BLaER1 treated with 17β-estradiol and CSF1 and Interleukin-3, amounts not matched to agents 10 nM and 100 nM (cell line): ENCODE measurements at regions not wholly inside any gene's neighbourhood (a gene's known extent, or its start where the extent isn't known, plus 50 kb on each side); places are given as distances from the start of the nearest gene placed in this dataset.

Experiments used
- H3K27ac ChIP-seq, 11 experiments: shearing (Covaris generic); formaldehyde crosslinking; 2 replicates each; pipeline ENCODE4 v1.8.1; 2022
- H3K27me3 ChIP-seq, 11 experiments: shearing (Covaris generic); formaldehyde crosslinking; 2 replicates each; pipeline ENCODE4 v1.8.1; 2022
- H3K36me3 ChIP-seq, 11 experiments: shearing (Covaris generic); formaldehyde crosslinking; 2 replicates each; pipeline ENCODE4 v1.8.1; 2022
- H3K4me1 ChIP-seq, 10 experiments: shearing (Covaris generic); formaldehyde crosslinking; 2 replicates each; pipeline ENCODE4 v1.8.1; 2022
- H3K4me2 ChIP-seq, 11 experiments: shearing (Covaris generic); formaldehyde crosslinking; 2 replicates each; pipeline ENCODE4 v1.8.1; 2022
- H3K4me3 ChIP-seq, 10 experiments: shearing (Covaris generic); formaldehyde crosslinking; 2 replicates each; pipeline ENCODE4 v1.8.1; 2022
- H3K9ac ChIP-seq, 11 experiments: shearing (Covaris generic); formaldehyde crosslinking; 2 replicates each; pipeline ENCODE4 v1.8.1; 2022
- H3K9me3 ChIP-seq, 11 experiments: shearing (Covaris generic); formaldehyde crosslinking; replicated peaks in 1 of 11; 2 replicates each; pipeline ENCODE4 v1.8.1; 2022
- H4K20me1 ChIP-seq, 11 experiments: shearing (Covaris generic); formaldehyde crosslinking; 2 replicates each; pipeline ENCODE4 v1.8.1; 2022
- Cebpa-rat ChIP-seq, 11 experiments: shearing (Covaris generic); IDR thresholded peaks; 2 replicates each; pipeline ENCODE4 v1.8.1; 2022

GRCh38 chr5:32654427-32654826, 56.7 kb upstream of the NPR3 start:
- Histone ChIP-seq H3K4me3 (no peak overlapping the region), H3K36me3 (peaks cover 0 to 5% (median 0%) of the 10 kb centered on the region in 11 experiments; a peak in 1 of 22 replicates), H4K20me1 (no peaks in the 10 kb centered on the region), H3K9me3 (peaks cover 42 to 51% (median 49%) of the 10 kb centered on the region in 11 experiments), H3K27ac (no peak overlapping the region), H3K9ac (no peak overlapping the region), H3K4me2 (no peak overlapping the region), H3K4me1 (no peaks in the 10 kb centered on the region), H3K27me3 (no peaks in the 10 kb centered on the region)
- no peak for TF ChIP-seq Cebpa-rat (IDR thresholded peaks at IDR 0.05)
